Pancreas (tissue), 10 donors: ENCODE measurements at regions not wholly inside any gene's neighbourhood (a gene's known extent, or its start where the extent isn't known, plus 50 kb on each side); places are given as distances from the start of the nearest gene placed in this dataset.
"Not testable (repeated sequence)": the region's sequence is repeated elsewhere in the genome, so short reads cannot be mapped to it uniquely, and the experiment has no call there.

ENCODE experiments used
- ATAC-seq, 4 donors: fragments of 200-7000 bp; cut with Tn5 transposase; one replicate each; pipeline versions ENCODE4 v1.8.0 to v1.9.1; 2020; ENCODE audit warnings: mild to moderate bottlenecking in 4 of 4, moderate library complexity in 4 of 4
- DNase-seq, 6 donors: peaks; one replicate each; pipeline ENCODE4 v3.0.0-alpha.2; 2020
- FAIRE-seq: peaks from 2 replicates; lab custom pipeline; 2012; peaks lifted over from hg19 to GRCh38; lab: Jason Lieb, UNC
- H3K27ac ChIP-seq, 4 donors: fragments of 200-600 bp; sonication (generic); 1 replicate in 3 of 4; 2 replicates in 1 of 4; pipeline versions ENCODE4 v1.5.0 to v1.8.0; 2020
- H3K27me3 ChIP-seq, 4 donors: fragments of 200-600 bp; one replicate each; pipeline ENCODE4 v1.8.0; 2021
- H3K36me3 ChIP-seq, 3 donors: fragments of 200-600 bp; sonication (generic) in 1 of 3; one replicate each; pipeline versions ENCODE4 v1.5.0 to v1.8.0; 2020 to 2021
- H3K4me1 ChIP-seq, 3 donors: fragments of 200-600 bp; one replicate each; pipeline ENCODE4 v1.8.0; 2021
- H3K4me3 ChIP-seq, 4 donors: fragments of 200-600 bp; sonication (generic) in 2 of 4; one replicate each; pipeline versions ENCODE4 v1.5.0 to v1.8.0; 2020 to 2021
- H3K9me3 ChIP-seq, 4 donors: fragments of 200-600 bp; one replicate each; pipeline ENCODE4 v1.8.0; 2021
- CTCF ChIP-seq, 4 donors: fragments of 200-600 bp; sonication (generic) in 3 of 4; IDR thresholded peaks; one replicate each; pipeline versions ENCODE4 v1.5.0 to v1.8.0; 2021; ENCODE audit warnings: antibody characterized with exemption in 4 of 4
- WGBS, 2 donors: extraction: QIAGEN DNeasy Blood & Tissue Kit; methylation state at CpG; one replicate each; pipeline ENCODE4 v1.1.7; 2013; 5-methylcytosine and 5-hydroxymethylcytosine counted together
- intact Hi-C, 3 donors: fragments of 100-400 bp; cut with DNase I; formaldehyde crosslinking; loops; one replicate each; pipeline versions ENCODE4 v1.11.1 to v1.14.2; 2022
- donor health status: healthy with polysubstance abuse.
- donor health status: DM: no; HTN: no; CAD: no; lungs with moderate emphysema.
- donor health status: DM: no; HTN: no; CAD: no.
- donor health status: control.
- donor health status: control.
- donor health status: Bipolar disorder and iron deficiency.
- donor health status: DM: yes; HTN: yes; CAD: no.
- donor health status: DM: no; HTN: no; CAD: no.
- donor health status: DM: no; HTN: no; CAD: no.
- donor health status: DM: yes; HTN: yes; CAD: no.

- DNase-seq (no peak), FAIRE-seq (no peak), ATAC-seq (no peak)
- no peak overlapping the region for H3K27ac ChIP-seq
- H3K36me3 ChIP-seq = no peaks in the 10 kb centered on the region
- no peak overlapping the region for H3K4me3 ChIP-seq
- TF ChIP-seq CTCF (IDR thresholded peaks at IDR 0.05) = no peak
- no peaks in the 10 kb centered on the region for H3K9me3 ChIP-seq
- no peaks in the 10 kb centered on the region for H3K4me1 ChIP-seq
- 28 to 34% methylated on average over 4 of the region's 4 CpGs for WGBS, 2 donors
- no peaks in the 10 kb centered on the region for H3K27me3 ChIP-seq
- intact Hi-C loops = no loop called here
Measured at GRCh38 chr6:141829566-141830360, 303.0 kb upstream of the GJE1 start.

- no peak overlapping the region for H3K4me3 ChIP-seq
- no peak for FAIRE-seq
Measured at GRCh38 chr6:141824350-141824749, 308.4 kb upstream of the GJE1 start.

GRCh38 chr6:141815039-141815438, 317.7 kb upstream of the GJE1 start:
- H3K27ac ChIP-seq, H3K4me1 ChIP-seq, intact Hi-C loops, DNase-seq, H3K36me3 ChIP-seq, ATAC-seq, H3K4me3 ChIP-seq, H3K27me3 ChIP-seq, H3K9me3 ChIP-seq, FAIRE-seq: not testable (repeated sequence)
- 78 to 87% methylated on average over 16 of the region's 16 CpGs for WGBS, 2 donors

More at GRCh38 chr6:141824350-141824749, 308.4 kb upstream of the GJE1 start:
- DNase-seq = no peak
- intact Hi-C loops = no loop called here
- ATAC-seq = no peak
- WGBS, 2 donors = 36 to 42% methylated on average over 1 of the region's 1 CpG
- Histone ChIP-seq H3K4me1 (no peaks in the 10 kb centered on the region), H3K9me3 (no peaks in the 10 kb centered on the region), H3K27ac (no peak overlapping the region), H3K27me3 (no peaks in the 10 kb centered on the region), H3K36me3 (no peaks in the 10 kb centered on the region)
- TF ChIP-seq CTCF (IDR thresholded peaks at IDR 0.05) = no peak

GRCh38 chr6:141809901-141810300, 322.8 kb upstream of the GJE1 start:
- WGBS, 2 donors = 54 to 74% methylated on average over 2 of the region's 2 CpGs
- no peak for ATAC-seq

GRCh38 chr6:141808662-141809061, 324.1 kb upstream of the GJE1 start:
- no peaks in the 10 kb centered on the region for H3K9me3 ChIP-seq
- H3K4me1 ChIP-seq = no peaks in the 10 kb centered on the region
- WGBS, 2 donors = 67 to 90% methylated on average over 1 of the region's 1 CpG
- H3K4me3 ChIP-seq = no peak overlapping the region
- no peak for TF ChIP-seq CTCF (IDR thresholded peaks at IDR 0.05)
- no peak for ATAC-seq
- H3K27ac ChIP-seq = no peak overlapping the region
- no peaks in the 10 kb centered on the region for H3K36me3 ChIP-seq
- H3K27me3 ChIP-seq = no peaks in the 10 kb centered on the region
- intact Hi-C loops = no loop called here
- no peak for FAIRE-seq
- DNase-seq = no peak

More at GRCh38 chr6:141809901-141810300, 322.8 kb upstream of the GJE1 start:
- Histone ChIP-seq H3K27me3 (no peaks in the 10 kb centered on the region), H3K27ac (no peak overlapping the region), H3K9me3 (no peaks in the 10 kb centered on the region), H3K36me3 (no peaks in the 10 kb centered on the region), H3K4me1 (no peaks in the 10 kb centered on the region), H3K4me3 (no peak overlapping the region)
- DNase-seq (no peak), FAIRE-seq (no peak)
- no peak for TF ChIP-seq CTCF (IDR thresholded peaks at IDR 0.05)
- intact Hi-C loops = no loop called here

GRCh38 chr6:141800973-141801372, 331.8 kb upstream of the GJE1 start:
- FAIRE-seq, H3K4me1 ChIP-seq, H3K4me3 ChIP-seq, H3K36me3 ChIP-seq, DNase-seq, H3K27me3 ChIP-seq, ATAC-seq, intact Hi-C loops, H3K9me3 ChIP-seq, H3K27ac ChIP-seq: not testable (repeated sequence)
- WGBS, 2 donors = 33 to 37% methylated on average over 1 of the region's 1 CpG
